Mesenteric fat pad (tissue), 1 donor: ENCODE measurements at regions not wholly inside any gene's neighbourhood (a gene's known extent, or its start where the extent isn't known, plus 50 kb on each side); places are given as distances from the start of the nearest gene placed in this dataset.

Source experiments
- DNase-seq: peaks from one replicate; pipeline ENCODE4 v3.0.0-alpha.2; 2020; ENCODE audit warnings: low spot score
- donor health status: DM: yes; HTN: yes; CAD: no.

- no peak for DNase-seq
These were observed 77.8 kb downstream of the VCPKMT start for GRCh38 chr14:50038398-50039119.

- DNase-seq, result no peak
These were observed 77.3 kb downstream of the VCPKMT start for GRCh38 chr14:50039120-50039517.

- no peak for DNase-seq
These were observed 76.5 kb downstream of the VCPKMT start for GRCh38 chr14:50039734-50040400.

- no peak for DNase-seq
These were observed 76.0 kb downstream of the VCPKMT start for GRCh38 chr14:50040401-50040775.

- DNase-seq, result no peak
These were observed 75.4 kb downstream of the VCPKMT start for GRCh38 chr14:50040895-50041465.

- no peak for DNase-seq
These were observed 74.4 kb downstream of the VCPKMT start for GRCh38 chr14:50041980-50042379.

- no peak for DNase-seq
These were observed 72.2 kb downstream of the VCPKMT start for GRCh38 chr14:50044042-50044651.

- no peak for DNase-seq
These were observed 71.2 kb downstream of the VCPKMT start for GRCh38 chr14:50045039-50045711.

GRCh38 chr14:50045837-50046236 lies 70.5 kb downstream of the VCPKMT start:
- no peak for DNase-seq

- DNase-seq, result no peak
These were observed 69.1 kb downstream of the VCPKMT start for GRCh38 chr14:50047274-50047676.

- no peak for DNase-seq
These were observed 67.3 kb downstream of the VCPKMT start for GRCh38 chr14:50049093-50049492.

GRCh38 chr14:50049703-50050570 lies 66.4 kb downstream of the VCPKMT start:
- DNase-seq, result no peak

GRCh38 chr14:50051106-50051505 lies 65.3 kb downstream of the VCPKMT start:
- DNase-seq, result no peak

- DNase-seq, result peak; percentile 39
These were observed 64.7 kb downstream of the VCPKMT start for GRCh38 chr14:50051706-50052105.

GRCh38 chr14:50052517-50052916 lies 63.9 kb downstream of the VCPKMT start:
- peak; percentile 41 for DNase-seq

GRCh38 chr14:50053935-50054334 lies 62.4 kb downstream of the VCPKMT start:
- DNase-seq, result no peak

GRCh38 chr14:50055461-50056228 lies 60.7 kb downstream of the VCPKMT start:
- peak; percentile 78 for DNase-seq

GRCh38 chr14:50056435-50056834 lies 59.9 kb downstream of the VCPKMT start:
- DNase-seq, result peak; percentile 82

GRCh38 chr14:50057331-50057730 lies 59.0 kb downstream of the VCPKMT start:
- peak; percentile 22 for DNase-seq

- DNase-seq, result peak; percentile 1
These were observed 58.3 kb downstream of the VCPKMT start for GRCh38 chr14:50058113-50058512.
